HG02870 (cell line): ENCODE measurements at regions not wholly inside any gene's neighbourhood (a gene's known extent, or its start where the extent isn't known, plus 50 kb on each side); places are given as distances from the start of the nearest gene placed in this dataset.

Experiments
- ATAC-seq: cut with Tn5 transposase; IDR thresholded peaks from one replicate; pipeline ENCODE4 v1.9.1; 2021; ENCODE audit warnings: mild to moderate bottlenecking, moderate library complexity; ENCODE audit not compliant: unreplicated experiment

GRCh38 chr18:67705748-67706147 lies 189.2 kb upstream of the DSEL start:
- no peak for ATAC-seq

GRCh38 chr18:67695684-67696083 lies 179.2 kb upstream of the DSEL start:
- ATAC-seq: no peak

- no peak for ATAC-seq
Observed at GRCh38 chr18:67694787-67695186, 178.3 kb upstream of the DSEL start.

- ATAC-seq: no peak
Observed at GRCh38 chr18:67692811-67693210, 176.3 kb upstream of the DSEL start.

- ATAC-seq: no peak
Observed at GRCh38 chr18:67682516-67682915, 166.0 kb upstream of the DSEL start.

GRCh38 chr18:67677489-67677888 lies 161.0 kb upstream of the DSEL start:
- ATAC-seq: no peak

- no peak for ATAC-seq
Observed at GRCh38 chr18:67672716-67673115, 156.2 kb upstream of the DSEL start.

- ATAC-seq: no peak
Observed at GRCh38 chr18:67672155-67672554, 155.6 kb upstream of the DSEL start.

- ATAC-seq: no peak
Observed at GRCh38 chr18:67670024-67670543, 153.6 kb upstream of the DSEL start.

GRCh38 chr18:67665266-67665665 lies 148.7 kb upstream of the DSEL start:
- no peak for ATAC-seq

GRCh38 chr18:67662996-67663395 lies 146.5 kb upstream of the DSEL start:
- no peak for ATAC-seq

GRCh38 chr18:67661555-67661954 lies 145.0 kb upstream of the DSEL start:
- ATAC-seq: no peak

GRCh38 chr18:67654101-67654500 lies 137.6 kb upstream of the DSEL start:
- no peak for ATAC-seq

GRCh38 chr18:67652288-67652687 lies 135.8 kb upstream of the DSEL start:
- no peak for ATAC-seq

GRCh38 chr18:67651438-67651837 lies 134.9 kb upstream of the DSEL start:
- ATAC-seq: no peak

GRCh38 chr18:67650686-67651385 lies 134.3 kb upstream of the DSEL start:
- ATAC-seq: no peak

- no peak for ATAC-seq
Observed at GRCh38 chr18:67646890-67647289, 130.4 kb upstream of the DSEL start.

GRCh38 chr18:67644226-67644625 lies 127.7 kb upstream of the DSEL start:
- no peak for ATAC-seq

GRCh38 chr18:67639872-67640271 lies 123.4 kb upstream of the DSEL start:
- no peak for ATAC-seq

- ATAC-seq: no peak
Observed at GRCh38 chr18:67636597-67637385, 120.3 kb upstream of the DSEL start.

- no peak for ATAC-seq
Observed at GRCh38 chr18:67634631-67635338, 118.3 kb upstream of the DSEL start.

- ATAC-seq: no peak
Observed at GRCh38 chr18:67633939-67634338, 117.4 kb upstream of the DSEL start.
